Endodermal cell (in vitro differentiated cells): ENCODE measurements at regions not wholly inside any gene's neighbourhood (a gene's known extent, or its start where the extent isn't known, plus 50 kb on each side); places are given as distances from the start of the nearest gene placed in this dataset.

ENCODE experiments used
- DNase-seq: peaks from one replicate; pipeline ENCODE4 v3.0.0-alpha.2; 2017
- H3K27ac ChIP-seq: 2 replicates; pipeline ENCODE4 v1.5.1; 2013; ENCODE audit warnings: mild to moderate bottlenecking, low read depth, low read length, moderate library complexity
- H3K27me3 ChIP-seq: 2 replicates; pipeline ENCODE4 v1.6.1; 2013; ENCODE audit warnings: mild to moderate bottlenecking, low read length, moderate library complexity; ENCODE audit not compliant: insufficient read depth, control insufficient read depth, poor library complexity, severe bottlenecking
- H3K36me3 ChIP-seq: 2 replicates; pipeline ENCODE4 v1.7.0; 2013; ENCODE audit warnings: mild to moderate bottlenecking, low read length, moderate library complexity; ENCODE audit not compliant: control insufficient read depth, insufficient read depth
- H3K4me1 ChIP-seq: one replicate; pipeline ENCODE4 v1.7.0; 2013; ENCODE audit warnings: low read length; ENCODE audit not compliant: control insufficient read depth, insufficient read depth
- H3K4me3 ChIP-seq: 2 replicates; pipeline ENCODE4 v1.5.1; 2013; ENCODE audit warnings: mild to moderate bottlenecking, low read length, moderate library complexity
- H3K9ac ChIP-seq: 2 replicates; pipeline ENCODE4 v1.6.1; 2013; ENCODE audit warnings: mild to moderate bottlenecking, low read length, moderate library complexity; ENCODE audit not compliant: poor library complexity, severe bottlenecking; ENCODE audit errors: extremely low read depth
- H3K9me3 ChIP-seq: 2 replicates; pipeline ENCODE4 v1.6.1; 2013; ENCODE audit warnings: mild to moderate bottlenecking, low read length, moderate library complexity; ENCODE audit not compliant: control insufficient read depth
- H3K27ac Mint-ChIP-seq: 2 replicates; pipeline ENCODE4 v1.8.0; 2020; ENCODE audit warnings: mixed read lengths
- H3K27me3 Mint-ChIP-seq: 2 replicates; pipeline ENCODE4 v1.8.0; 2021; ENCODE audit warnings: mild to moderate bottlenecking, mixed read lengths; ENCODE audit not compliant: insufficient read depth
- H3K36me3 Mint-ChIP-seq: 2 replicates; pipeline ENCODE4 v1.8.0; 2020; ENCODE audit warnings: low read depth, mixed read lengths
- H3K4me1 Mint-ChIP-seq: 2 replicates; pipeline ENCODE4 v1.8.0; 2020; ENCODE audit warnings: mixed read lengths
- H3K4me3 Mint-ChIP-seq: 2 replicates; pipeline ENCODE4 v1.8.0; 2020; ENCODE audit warnings: mild to moderate bottlenecking, moderate library complexity, mixed read lengths
- H3K9me3 Mint-ChIP-seq: 2 replicates; pipeline ENCODE4 v1.8.0; 2020; ENCODE audit warnings: mild to moderate bottlenecking, mixed read lengths
- WGBS, 2 experiments: methylation state at CpG; one replicate each; pipeline versions ENCODE4 v1.1.5 to v1.1.7; 2013; ENCODE audit warnings: missing lambda C conversion rate in 2 of 2, mixed read lengths in 1 of 2; ENCODE audit not compliant: insufficient coverage in 1 of 2, insufficient read length in 1 of 2; 5-methylcytosine and 5-hydroxymethylcytosine counted together
- TF ChIP-seq, protein P1 (sequence below): fragments of 200-600 bp; sonication (generic); conservative IDR thresholded peaks from 2 replicates; pipeline ENCODE4 v1.5.0; 2021; ENCODE audit warnings: antibody characterized with exemption, mild to moderate bottlenecking

DNA sequence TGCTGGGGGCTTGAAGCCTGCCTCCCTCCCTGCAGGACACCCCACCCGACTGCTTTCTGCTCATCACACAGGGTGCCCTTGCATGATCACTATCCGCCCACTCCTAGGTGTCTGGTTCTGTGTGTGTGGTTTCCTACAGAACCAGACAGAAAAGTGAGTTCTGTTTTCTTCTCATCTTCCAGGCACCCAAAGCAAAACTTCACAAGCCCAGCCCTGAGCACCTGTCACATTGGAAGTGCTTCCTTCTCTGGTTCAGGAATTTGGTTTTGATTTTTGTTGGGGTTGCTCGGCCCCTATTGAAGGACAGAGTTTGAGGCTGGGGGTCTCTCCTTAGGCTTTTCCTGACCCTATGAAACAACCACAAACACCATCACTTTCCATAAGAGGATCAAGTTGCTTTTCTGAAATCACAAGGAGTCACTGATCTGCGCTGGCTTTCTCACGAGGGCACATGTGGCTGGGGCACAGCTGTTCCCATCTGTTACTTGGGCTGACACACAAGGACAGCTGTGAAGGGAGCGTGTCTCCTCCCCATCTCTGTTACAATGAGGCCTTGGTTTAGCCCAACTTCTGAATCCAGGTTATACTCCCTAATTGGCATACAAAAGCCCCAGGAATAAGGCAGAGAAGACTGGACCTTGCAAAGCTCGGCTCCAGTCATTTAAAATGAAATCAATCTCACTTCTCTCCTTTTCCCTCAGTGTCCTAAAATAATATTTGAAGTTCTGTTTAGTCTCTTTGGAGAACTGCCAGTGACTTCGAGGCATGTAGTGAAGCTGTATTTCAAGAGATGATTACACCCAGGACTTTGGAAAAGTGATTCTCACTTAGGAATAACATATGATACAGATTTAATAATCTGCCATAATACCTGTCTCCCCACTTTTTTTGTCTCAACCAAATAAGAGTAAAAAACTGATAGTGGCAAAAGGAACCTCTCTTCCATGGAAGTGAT lies 213.1 kb upstream of the GAS1 start:
- Histone ChIP-seq H3K27ac (no peak overlapping the region), H3K27me3 (no peaks in the 10 kb centered on the region), H3K9me3 (no peaks in the 10 kb centered on the region), H3K4me3 (no peak overlapping the region), H3K9ac (no peak overlapping the region), H3K36me3 (no peaks in the 10 kb centered on the region), H3K4me1 (no peaks in the 10 kb centered on the region)
- no peaks in the 10 kb centered on the region for H3K36me3 Mint-ChIP-seq
- H3K4me1 Mint-ChIP-seq = no peaks in the 10 kb centered on the region
- peaks cover 5% of the 10 kb centered on the region for H3K27me3 Mint-ChIP-seq
- TF ChIP-seq, protein P1, sequence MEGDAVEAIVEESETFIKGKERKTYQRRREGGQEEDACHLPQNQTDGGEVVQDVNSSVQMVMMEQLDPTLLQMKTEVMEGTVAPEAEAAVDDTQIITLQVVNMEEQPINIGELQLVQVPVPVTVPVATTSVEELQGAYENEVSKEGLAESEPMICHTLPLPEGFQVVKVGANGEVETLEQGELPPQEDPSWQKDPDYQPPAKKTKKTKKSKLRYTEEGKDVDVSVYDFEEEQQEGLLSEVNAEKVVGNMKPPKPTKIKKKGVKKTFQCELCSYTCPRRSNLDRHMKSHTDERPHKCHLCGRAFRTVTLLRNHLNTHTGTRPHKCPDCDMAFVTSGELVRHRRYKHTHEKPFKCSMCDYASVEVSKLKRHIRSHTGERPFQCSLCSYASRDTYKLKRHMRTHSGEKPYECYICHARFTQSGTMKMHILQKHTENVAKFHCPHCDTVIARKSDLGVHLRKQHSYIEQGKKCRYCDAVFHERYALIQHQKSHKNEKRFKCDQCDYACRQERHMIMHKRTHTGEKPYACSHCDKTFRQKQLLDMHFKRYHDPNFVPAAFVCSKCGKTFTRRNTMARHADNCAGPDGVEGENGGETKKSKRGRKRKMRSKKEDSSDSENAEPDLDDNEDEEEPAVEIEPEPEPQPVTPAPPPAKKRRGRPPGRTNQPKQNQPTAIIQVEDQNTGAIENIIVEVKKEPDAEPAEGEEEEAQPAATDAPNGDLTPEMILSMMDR = no peak
- H3K9me3 Mint-ChIP-seq = peaks cover 3% of the 10 kb centered on the region
- WGBS, 2 experiments = 79 to 88% methylated on average over 3 to 8 of the region's 8 CpGs
- H3K27ac Mint-ChIP-seq = no peak overlapping the region
- H3K4me3 Mint-ChIP-seq = no peak overlapping the region
- no peak for DNase-seq

DNA sequence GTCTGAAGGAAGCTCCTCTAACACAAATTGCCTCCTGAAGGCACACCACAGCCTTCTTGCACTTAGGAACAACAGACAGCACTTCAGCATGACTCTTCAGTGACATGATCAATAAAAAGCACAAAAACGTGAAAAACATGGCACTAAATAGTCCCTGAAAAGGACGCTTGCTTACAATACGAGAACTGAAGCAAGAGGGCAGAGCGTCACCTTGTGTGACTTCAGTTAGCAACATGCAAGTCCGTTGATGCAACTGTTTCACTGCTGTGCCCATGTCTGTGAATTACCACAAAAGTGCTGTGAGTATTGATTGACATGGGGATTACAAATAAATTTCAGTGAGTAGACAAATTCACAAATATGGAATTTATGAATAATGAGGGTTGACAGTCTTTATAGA lies 219.9 kb upstream of the GAS1 start:
- TF ChIP-seq, protein P1 = peak; percentile 37
- peaks cover 2% of the 10 kb centered on the region for H3K27me3 Mint-ChIP-seq
- Histone ChIP-seq H3K4me1 (peaks cover 3% of the 10 kb centered on the region), H3K9me3 (no peaks in the 10 kb centered on the region), H3K4me3 (no peak overlapping the region), H3K9ac (no peak overlapping the region), H3K27me3 (no peaks in the 10 kb centered on the region), H3K36me3 (no peaks in the 10 kb centered on the region), H3K27ac (no peak overlapping the region)
- DNase-seq = no peak
- no peaks in the 10 kb centered on the region for H3K4me1 Mint-ChIP-seq
- H3K36me3 Mint-ChIP-seq = no peaks in the 10 kb centered on the region
- no peak overlapping the region for H3K27ac Mint-ChIP-seq
- H3K4me3 Mint-ChIP-seq = no peak overlapping the region
- WGBS, 2 experiments = 81 to 94% methylated on average over 5 of the region's 5 CpGs
- peaks cover 3% of the 10 kb centered on the region for H3K9me3 Mint-ChIP-seq

DNA sequence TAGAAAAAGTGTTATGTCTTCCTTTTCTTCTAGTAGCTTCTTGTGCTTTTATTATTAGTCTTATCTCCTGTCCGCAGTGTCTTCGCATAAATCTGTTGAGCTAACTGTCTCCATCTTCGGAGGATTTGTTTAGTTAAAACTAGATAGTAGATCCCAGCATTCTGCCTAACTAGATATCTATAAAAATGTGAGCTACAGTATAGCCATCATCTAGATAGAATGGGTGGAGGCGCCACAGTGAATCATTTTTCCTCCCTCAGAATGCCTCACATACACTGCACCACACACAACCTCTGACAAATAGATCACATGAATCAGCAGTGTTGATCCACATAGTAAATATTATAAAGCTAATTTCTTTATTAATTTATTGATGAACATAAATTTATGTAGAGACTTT lies 220.3 kb upstream of the GAS1 start:
- WGBS, 2 experiments = 90% methylated on average over 4 of the region's 4 CpGs; no CpG with 5 or more reads in 1 of the 2 experiments
- TF ChIP-seq, protein P1 = no peak
- Histone ChIP-seq H3K4me1 (peaks cover 3% of the 10 kb centered on the region), H3K27ac (no peak overlapping the region), H3K4me3 (no peak overlapping the region), H3K9ac (no peak overlapping the region), H3K9me3 (no peaks in the 10 kb centered on the region), H3K36me3 (no peaks in the 10 kb centered on the region), H3K27me3 (no peaks in the 10 kb centered on the region)
- Mint-ChIP-seq H3K4me3 (no peak overlapping the region), H3K27ac (no peak overlapping the region), H3K4me1 (no peaks in the 10 kb centered on the region), H3K36me3 (no peaks in the 10 kb centered on the region), H3K27me3 (peaks cover 2% of the 10 kb centered on the region), H3K9me3 (peaks cover 3% of the 10 kb centered on the region)
- DNase-seq = no peak
